ENCODE measurements at regions not wholly inside any gene's neighbourhood (a gene's known extent, or its start where the extent isn't known, plus 50 kb on each side); places are given as distances from the start of the nearest gene placed in this dataset.

DNA sequence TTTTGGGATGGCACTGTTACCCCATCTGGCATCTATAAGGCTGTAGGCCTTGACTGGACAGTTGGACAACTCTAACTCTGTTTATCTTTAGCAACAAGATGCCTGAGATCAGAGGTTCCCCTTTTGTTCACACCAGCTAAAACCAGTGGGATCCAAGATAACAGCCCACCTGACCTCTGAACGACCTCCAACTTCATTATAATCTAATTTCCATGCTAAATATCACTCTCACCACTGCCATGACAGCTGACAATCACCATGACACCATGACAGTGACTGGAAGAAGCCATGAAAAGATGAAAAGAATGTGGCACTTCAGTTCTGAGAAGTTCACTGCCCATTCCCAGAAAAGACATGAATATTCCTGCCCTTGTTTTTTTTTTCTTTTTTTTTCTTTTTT, 281.4 kb upstream of the TAC1 start:
- intact Hi-C loops (cut with micrococcal nuclease): no loop called here
- H3K27me3 Mint-ChIP-seq (ENCODE audit: low read depth in 3 of 3): no peaks in the 10 kb centered on the region
- TF ChIP-seq, protein P1, sequence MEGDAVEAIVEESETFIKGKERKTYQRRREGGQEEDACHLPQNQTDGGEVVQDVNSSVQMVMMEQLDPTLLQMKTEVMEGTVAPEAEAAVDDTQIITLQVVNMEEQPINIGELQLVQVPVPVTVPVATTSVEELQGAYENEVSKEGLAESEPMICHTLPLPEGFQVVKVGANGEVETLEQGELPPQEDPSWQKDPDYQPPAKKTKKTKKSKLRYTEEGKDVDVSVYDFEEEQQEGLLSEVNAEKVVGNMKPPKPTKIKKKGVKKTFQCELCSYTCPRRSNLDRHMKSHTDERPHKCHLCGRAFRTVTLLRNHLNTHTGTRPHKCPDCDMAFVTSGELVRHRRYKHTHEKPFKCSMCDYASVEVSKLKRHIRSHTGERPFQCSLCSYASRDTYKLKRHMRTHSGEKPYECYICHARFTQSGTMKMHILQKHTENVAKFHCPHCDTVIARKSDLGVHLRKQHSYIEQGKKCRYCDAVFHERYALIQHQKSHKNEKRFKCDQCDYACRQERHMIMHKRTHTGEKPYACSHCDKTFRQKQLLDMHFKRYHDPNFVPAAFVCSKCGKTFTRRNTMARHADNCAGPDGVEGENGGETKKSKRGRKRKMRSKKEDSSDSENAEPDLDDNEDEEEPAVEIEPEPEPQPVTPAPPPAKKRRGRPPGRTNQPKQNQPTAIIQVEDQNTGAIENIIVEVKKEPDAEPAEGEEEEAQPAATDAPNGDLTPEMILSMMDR (IDR thresholded peaks at IDR 0.05): no peak

DNA sequence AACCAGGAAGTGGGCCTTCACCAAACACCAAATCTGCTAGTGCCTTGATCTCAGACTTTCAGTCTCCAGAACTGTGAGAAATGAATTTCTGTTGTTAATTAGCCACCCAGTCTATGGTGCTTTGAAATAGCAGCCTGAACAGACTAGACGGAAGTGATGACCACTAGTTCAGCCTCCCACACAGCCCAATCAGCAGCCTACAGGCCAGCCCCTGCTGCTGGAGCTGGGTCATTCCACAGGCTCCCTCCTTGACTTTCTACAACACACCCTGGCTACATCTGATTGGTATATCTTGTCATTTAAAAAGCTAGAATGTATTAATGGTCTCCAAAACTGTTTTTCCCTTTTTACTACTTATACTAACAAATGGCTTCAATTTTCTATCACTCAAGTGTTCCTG, 277.2 kb upstream of the TAC1 start:
- Mint-ChIP-seq H3K9me3 (peaks cover 4 to 36% (median 15%) of the 10 kb centered on the region in 7 donors), H3K27me3 (ENCODE audit: low read depth in 3 of 3) (no peaks in the 10 kb centered on the region), H3K4me1 (no peaks in the 10 kb centered on the region), H3K36me3 (no peaks in the 10 kb centered on the region), H3K4me3 (no peak overlapping the region), H3K27ac (no peak overlapping the region)
- H3K4me3 ChIP-seq (replicated peaks in 1 of 3; ENCODE audit: low read depth in 2 of 3, low read length in 3 of 3): no peak overlapping the region
- no peaks in the 10 kb centered on the region for H3K79me2 ChIP-seq (ENCODE audit: insufficient read depth, low read length)
- H3K27me3 ChIP-seq (ENCODE audit: control insufficient read depth in 2 of 2, insufficient read depth in 2 of 2, low read length in 2 of 2): no peaks in the 10 kb centered on the region
- H3K36me3 ChIP-seq (replicated peaks in 1 of 2; ENCODE audit: control insufficient read depth in 1 of 2, insufficient read depth in 2 of 2, low read length in 2 of 2): no peaks in the 10 kb centered on the region
- H3K4me2 ChIP-seq (replicated peaks; ENCODE audit: extremely low read depth, low read length, poor library complexity, severe bottlenecking): no peak overlapping the region
- no peaks in the 10 kb centered on the region for H4K20me1 ChIP-seq (ENCODE audit: insufficient read depth, low read length)
- no peak overlapping the region for H2AFZ ChIP-seq (ENCODE audit: insufficient read depth, low read depth, low read length, poor library complexity, severe bottlenecking)
- no CpG with 5 or more reads among the region's 1 CpG for WGBS (ENCODE audit: insufficient coverage)
- no peak overlapping the region for H3K27ac ChIP-seq (ENCODE audit: low read depth in 1 of 2, low read length in 2 of 2)
- H3K4me1 ChIP-seq (ENCODE audit: control insufficient read depth in 1 of 2, insufficient read depth in 2 of 2, low read length in 2 of 2): no peaks in the 10 kb centered on the region
- H3K9ac ChIP-seq (ENCODE audit: insufficient read depth, low read length, poor library complexity, severe bottlenecking): no peak overlapping the region
- TF ChIP-seq, protein P1 (IDR thresholded peaks at IDR 0.05): no peak
- no peak for DNase-seq
- intact Hi-C loops (cut with micrococcal nuclease): no loop called here
- H3K9me3 ChIP-seq (replicated peaks in 1 of 2; ENCODE audit: control insufficient read depth in 1 of 2, insufficient read depth in 1 of 2, low read length in 2 of 2): peaks cover 2 to 12% of the 10 kb centered on the region in 2 donors

More for the DNA sequence above, 281.4 kb upstream of the TAC1 start:
- H3K27ac ChIP-seq (ENCODE audit: low read depth in 1 of 2, low read length in 2 of 2): no peak overlapping the region
- no peaks in the 10 kb centered on the region for H3K36me3 ChIP-seq (replicated peaks in 1 of 2; ENCODE audit: control insufficient read depth in 1 of 2, insufficient read depth in 2 of 2, low read length in 2 of 2)
- no peak overlapping the region for H3K9ac ChIP-seq (ENCODE audit: insufficient read depth, low read length, poor library complexity, severe bottlenecking)
- H3K79me2 ChIP-seq (ENCODE audit: insufficient read depth, low read length): no peaks in the 10 kb centered on the region
- H3K9me3 ChIP-seq (replicated peaks in 1 of 2; ENCODE audit: control insufficient read depth in 1 of 2, insufficient read depth in 1 of 2, low read length in 2 of 2): peaks cover 0 to 12% of the 10 kb centered on the region in 2 donors
- no peaks in the 10 kb centered on the region for H3K4me1 ChIP-seq (ENCODE audit: control insufficient read depth in 1 of 2, insufficient read depth in 2 of 2, low read length in 2 of 2)
- H3K27me3 ChIP-seq (ENCODE audit: control insufficient read depth in 2 of 2, insufficient read depth in 2 of 2, low read length in 2 of 2): no peaks in the 10 kb centered on the region
- H4K20me1 ChIP-seq (ENCODE audit: insufficient read depth, low read length): no peaks in the 10 kb centered on the region
- H3K9me3 Mint-ChIP-seq: peaks cover 2 to 34% (median 10%) of the 10 kb centered on the region in 7 donors
- no peak for DNase-seq
- no peak overlapping the region for H3K4me3 Mint-ChIP-seq
- H3K4me2 ChIP-seq (replicated peaks; ENCODE audit: extremely low read depth, low read length, poor library complexity, severe bottlenecking): no peak overlapping the region
- no peak overlapping the region for H3K4me3 ChIP-seq (replicated peaks in 1 of 3; ENCODE audit: low read depth in 2 of 3, low read length in 3 of 3)
- H3K4me1 Mint-ChIP-seq: no peaks in the 10 kb centered on the region
- H3K36me3 Mint-ChIP-seq: no peaks in the 10 kb centered on the region
- no peak overlapping the region for H3K27ac Mint-ChIP-seq
- no CpG with 5 or more reads among the region's 1 CpG for WGBS (ENCODE audit: insufficient coverage)
- H2AFZ ChIP-seq (ENCODE audit: insufficient read depth, low read depth, low read length, poor library complexity, severe bottlenecking): no peak overlapping the region

All from CD14-positive monocyte (primary cell).